ENCODE measurements at regions not wholly inside any gene's neighbourhood (a gene's known extent, or its start where the extent isn't known, plus 50 kb on each side); places are given as distances from the start of the nearest gene placed in this dataset.

DNA sequence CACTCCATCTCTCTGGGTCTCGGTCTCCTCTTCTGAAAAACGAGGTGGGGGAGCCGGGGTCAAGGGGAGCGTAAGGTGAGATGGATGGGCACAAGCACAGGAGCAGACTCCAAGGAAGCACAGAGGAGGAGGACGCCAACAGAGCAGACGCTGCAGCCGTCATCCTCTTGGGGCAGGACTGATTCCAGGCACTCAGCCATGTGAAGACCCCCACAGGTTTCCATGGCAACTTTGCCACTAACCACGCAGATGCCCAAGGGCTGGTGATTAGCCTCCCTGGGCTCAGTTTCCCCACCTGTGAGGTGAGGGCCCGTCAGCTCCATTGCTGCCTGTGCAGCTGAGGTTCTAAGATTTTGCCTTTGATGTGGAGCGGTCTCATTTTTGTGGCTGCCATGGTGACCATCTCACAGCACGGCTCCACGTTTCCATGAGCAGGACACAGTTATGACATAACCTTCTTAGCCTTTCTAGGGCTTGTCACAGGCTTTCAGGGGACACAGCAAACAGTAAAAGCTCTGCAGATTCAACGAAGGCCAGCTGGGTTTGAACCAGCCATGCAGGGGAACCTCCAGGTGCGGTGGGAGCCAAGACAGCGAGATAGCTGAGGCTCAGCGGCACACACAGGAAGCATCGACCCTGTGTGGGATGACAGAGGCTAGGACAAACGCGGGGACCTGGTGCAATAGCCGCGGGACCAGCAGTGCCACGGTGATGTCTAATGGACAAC is 170.3 kb downstream of the NUP210 start:
- no peak overlapping the region for H3K4me3 ChIP-seq (ENCODE audit: low read depth, low read length)
- no peak for DNase-seq (ENCODE audit: low read depth, low spot score)
- TF ChIP-seq, protein P1, sequence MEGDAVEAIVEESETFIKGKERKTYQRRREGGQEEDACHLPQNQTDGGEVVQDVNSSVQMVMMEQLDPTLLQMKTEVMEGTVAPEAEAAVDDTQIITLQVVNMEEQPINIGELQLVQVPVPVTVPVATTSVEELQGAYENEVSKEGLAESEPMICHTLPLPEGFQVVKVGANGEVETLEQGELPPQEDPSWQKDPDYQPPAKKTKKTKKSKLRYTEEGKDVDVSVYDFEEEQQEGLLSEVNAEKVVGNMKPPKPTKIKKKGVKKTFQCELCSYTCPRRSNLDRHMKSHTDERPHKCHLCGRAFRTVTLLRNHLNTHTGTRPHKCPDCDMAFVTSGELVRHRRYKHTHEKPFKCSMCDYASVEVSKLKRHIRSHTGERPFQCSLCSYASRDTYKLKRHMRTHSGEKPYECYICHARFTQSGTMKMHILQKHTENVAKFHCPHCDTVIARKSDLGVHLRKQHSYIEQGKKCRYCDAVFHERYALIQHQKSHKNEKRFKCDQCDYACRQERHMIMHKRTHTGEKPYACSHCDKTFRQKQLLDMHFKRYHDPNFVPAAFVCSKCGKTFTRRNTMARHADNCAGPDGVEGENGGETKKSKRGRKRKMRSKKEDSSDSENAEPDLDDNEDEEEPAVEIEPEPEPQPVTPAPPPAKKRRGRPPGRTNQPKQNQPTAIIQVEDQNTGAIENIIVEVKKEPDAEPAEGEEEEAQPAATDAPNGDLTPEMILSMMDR (IDR thresholded peaks at IDR 0.05; ENCODE audit: insufficient read depth, low read length, missing control alignments) = no peak
- CTCF ChIA-PET = no interaction called here
- POLR2A ChIA-PET = no interaction called here

DNA sequence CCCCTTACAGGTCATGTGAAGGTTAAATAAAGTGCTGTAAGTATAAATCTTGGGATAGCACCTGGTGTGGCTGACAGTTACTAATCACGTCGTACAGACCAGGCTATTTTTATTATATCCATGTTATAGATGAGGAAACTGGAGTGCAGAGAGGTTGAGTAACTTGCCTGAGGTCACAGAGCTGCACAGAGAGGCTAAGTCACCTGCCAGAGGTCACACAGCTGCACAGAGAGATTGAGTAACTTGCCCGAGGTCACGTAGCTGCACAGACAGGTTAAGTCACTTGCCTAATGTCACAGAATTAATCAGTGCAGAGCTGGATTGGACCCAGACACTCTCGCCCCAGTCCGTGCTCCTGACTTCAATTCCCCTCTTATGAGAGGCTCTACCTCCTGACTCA is 171.5 kb downstream of the NUP210 start:
- no peak overlapping the region for H3K4me3 ChIP-seq (ENCODE audit: low read depth, low read length)
- ChIA-PET CTCF (no interaction called here), POLR2A (no interaction called here)
- no peak for DNase-seq (ENCODE audit: low read depth, low spot score)
- TF ChIP-seq, protein P1 (IDR thresholded peaks at IDR 0.05; ENCODE audit: insufficient read depth, low read length, missing control alignments) = no peak

DNA sequence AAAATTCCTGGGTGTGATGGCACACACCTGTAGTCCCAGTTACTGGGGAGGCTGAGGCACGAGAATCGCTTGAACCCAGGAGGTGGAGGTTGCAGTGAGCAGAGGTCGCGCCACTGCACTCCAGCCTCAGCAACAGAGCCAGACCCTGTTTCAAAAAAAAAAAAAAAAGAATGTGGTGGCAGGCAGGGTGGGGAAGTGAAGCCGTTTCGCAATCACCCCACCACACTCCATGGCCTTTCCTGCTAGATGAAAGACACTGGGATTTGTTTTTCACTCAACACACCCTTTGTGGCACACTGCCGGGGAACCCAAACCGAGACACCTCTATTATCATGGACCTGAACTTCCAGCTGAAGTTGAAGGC is 172.4 kb upstream of the IQSEC1 start:
- ChIA-PET POLR2A (no interaction called here), CTCF (no interaction called here)
- TF ChIP-seq, protein P1 (IDR thresholded peaks at IDR 0.05; ENCODE audit: insufficient read depth, low read length, missing control alignments) = no peak
- DNase-seq (ENCODE audit: low read depth, low spot score) = no peak
- no peak overlapping the region for H3K4me3 ChIP-seq (ENCODE audit: low read depth, low read length)

DNA sequence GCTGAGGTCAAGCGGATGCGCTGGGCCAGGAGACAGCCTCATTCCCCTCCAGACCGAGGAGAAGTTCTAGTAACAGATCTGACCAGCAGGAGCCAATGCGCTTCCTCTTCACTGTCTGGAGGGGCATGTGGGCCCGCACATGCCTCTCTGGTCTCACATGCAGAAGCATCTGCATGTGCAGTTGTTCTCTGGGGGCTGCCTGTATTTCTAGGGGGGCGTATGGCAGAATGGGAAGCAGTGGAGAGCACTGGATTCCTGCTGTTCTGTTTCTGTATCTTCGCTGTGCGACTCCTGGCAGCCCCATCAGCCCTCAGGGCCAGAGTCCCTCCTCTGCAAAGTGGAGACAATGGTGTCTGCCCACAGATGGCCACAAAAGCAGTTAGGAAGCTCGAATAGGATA is 170.4 kb upstream of the IQSEC1 start:
- TF ChIP-seq, protein P1 (IDR thresholded peaks at IDR 0.05; ENCODE audit: insufficient read depth, low read length, missing control alignments) = no peak
- ChIA-PET CTCF (interaction anchor here (1.1 to 1.3 kb wide), 2 partner anchors 151 to 209 kb away, joined by 3 to 7 read pairs; no protein-coding TSS in a partner anchor), POLR2A (no interaction called here)
- no peak for DNase-seq (ENCODE audit: low read depth, low spot score)
- no peak overlapping the region for H3K4me3 ChIP-seq (ENCODE audit: low read depth, low read length)

DNA sequence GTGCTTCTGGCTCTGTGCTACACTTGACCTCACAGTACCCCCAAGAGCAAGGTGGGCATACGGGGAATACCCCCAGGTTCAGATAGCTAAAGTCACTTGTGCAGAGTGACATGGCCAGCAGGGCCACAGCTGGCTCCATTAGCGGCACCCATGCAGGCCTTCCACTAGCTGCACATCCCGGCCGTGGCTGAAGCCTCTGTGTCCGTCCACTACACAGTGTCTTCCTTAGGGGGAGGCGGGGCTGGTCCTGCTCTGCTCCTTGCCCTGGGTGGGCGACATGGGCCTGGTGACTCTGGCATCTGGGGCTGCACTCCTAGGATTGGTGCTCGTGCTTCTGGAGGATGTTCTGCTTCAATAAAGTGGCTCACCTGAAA is 169.1 kb upstream of the IQSEC1 start:
- TF ChIP-seq, protein P1 (IDR thresholded peaks at IDR 0.05; ENCODE audit: insufficient read depth, low read length, missing control alignments) = no peak
- ChIA-PET CTCF (interaction anchor here (0.6 kb wide), 1 partner anchor 1199 kb away, joined by 3 read pairs; no protein-coding TSS in a partner anchor), POLR2A (no interaction called here)
- DNase-seq (ENCODE audit: low read depth, low spot score) = no peak
- no peak overlapping the region for H3K4me3 ChIP-seq (ENCODE audit: low read depth, low read length)

DNA sequence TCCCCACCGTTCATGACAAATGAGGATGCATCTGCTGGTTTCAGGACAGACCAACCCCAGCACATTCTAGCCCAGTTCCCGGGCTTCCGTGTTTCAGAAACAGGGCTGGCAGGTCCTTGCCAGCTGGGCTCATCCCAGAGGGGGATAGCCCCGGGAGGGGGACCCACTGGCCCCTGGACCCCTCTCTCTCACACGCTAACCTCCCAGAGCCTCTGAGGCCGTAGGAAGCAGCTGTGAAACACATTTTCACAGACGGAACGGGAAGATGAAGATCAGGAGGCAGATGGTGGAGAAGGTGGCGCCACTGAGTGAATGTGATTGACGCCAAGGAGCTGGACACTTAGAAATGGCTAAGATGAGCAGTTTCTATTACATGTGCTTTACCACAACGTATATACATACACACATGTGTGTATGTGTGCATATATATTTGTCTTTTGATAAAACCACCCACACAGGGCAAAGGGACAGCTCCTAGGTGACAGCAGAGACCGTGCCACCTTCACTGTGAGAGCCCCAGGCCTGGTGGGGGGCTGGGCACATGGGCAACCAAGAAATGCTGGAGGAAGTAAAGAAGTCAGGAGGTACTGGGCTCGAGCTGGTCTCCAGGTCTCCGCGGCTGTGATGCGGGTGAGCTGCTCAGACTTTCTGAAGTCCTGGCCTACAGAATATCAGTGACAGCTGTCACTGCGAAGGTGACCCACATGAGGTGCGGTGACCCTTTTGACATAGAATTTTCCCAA is 168.6 kb upstream of the IQSEC1 start:
- no peak overlapping the region for H3K4me3 ChIP-seq (ENCODE audit: low read depth, low read length)
- no peak for DNase-seq (ENCODE audit: low read depth, low spot score)
- ChIA-PET CTCF (interaction anchor here (0.6 kb wide), 1 partner anchor 1199 kb away, joined by 3 read pairs; no protein-coding TSS in a partner anchor), POLR2A (no interaction called here)
- TF ChIP-seq, protein P1 (IDR thresholded peaks at IDR 0.05; ENCODE audit: insufficient read depth, low read length, missing control alignments) = no peak
